Heart left ventricle (tissue), 13 donors: ENCODE measurements at regions not wholly inside any gene's neighbourhood (a gene's known extent, or its start where the extent isn't known, plus 50 kb on each side); places are given as distances from the start of the nearest gene placed in this dataset.

Source experiments
- CTCF ChIP-seq, 12 donors: fragments of 200-600 bp; sonication (generic) in 4 of 12; IDR thresholded peaks; one replicate each; pipeline versions ENCODE4 v1.5.0 to v1.8.0; 2018 to 2022; ENCODE audit warnings: antibody characterized with exemption in 12 of 12, mild to moderate bottlenecking in 5 of 12
- POLR2A ChIP-seq, 2 donors: fragments of 450-650 bp; IDR thresholded peaks; one replicate each; pipeline ENCODE4 v1.6.1; 2017; ENCODE audit warnings: antibody characterized with exemption in 2 of 2, mild to moderate bottlenecking in 2 of 2, moderate library complexity in 2 of 2
- donor health status: ischemic (EF 13 %, LVEDD 7.1; RV severe dilation, severe dysfunction).
- donor health status: DM: no; HTN: yes; CAD: no.
- donor health status: DM: no; HTN: no; CAD: no.
- donor health status: ischemic (EF 25% LVEDD 6.9; RV normal size, moderate dysfunction).
- donor health status: ischemic (EF 25% LVEDD 5.7; RV mildly dilated, moderate dysfunction).
- donor health status: ischemic (EF 35%, LVEDD 5.7; RV mildly dilated, moderate dysfunction).
- donor health status: nonischemic (EF 11% LVEDD 7.7; RV severe dilation, severe dysfunction).
- donor health status: DM: yes; HTN: yes; CAD: no.
- donor health status: PGD.
- donor health status: ischemic (EF 29% LVEDD 5.4; RV normal size, mild dysfunction).
- donor health status: nonischemic (EF 23%, LVEDD 6.1; RV moderate dilation, normal function).

- no peak for TF ChIP-seq POLR2A (IDR thresholded peaks at IDR 0.05)
- TF ChIP-seq CTCF (IDR thresholded peaks at IDR 0.05): no peak
Measured at GRCh38 chrX:35439692-35440091, 358.4 kb upstream of the MAGEB16 start.
